H1 (cell line): ENCODE measurements at regions not wholly inside any gene's neighbourhood (a gene's known extent, or its start where the extent isn't known, plus 50 kb on each side); places are given as distances from the start of the nearest gene placed in this dataset.

Experiments
- CHD7 ChIP-seq: fragments of 300-600 bp; sonication (generic); IDR thresholded peaks from 2 replicates; pipeline ENCODE4 v1.7.1; 2012; ENCODE audit warnings: low read length, moderate library complexity, mild to moderate bottlenecking, inconsistent platforms; ENCODE audit not compliant: insufficient replicate concordance
- RAD21 ChIP-seq, 2 experiments: IDR thresholded peaks in 1 of 2; conservative IDR thresholded peaks in 1 of 2; 2 replicates each; pipeline ENCODE4 v1.6.1; 2011; ENCODE audit warnings: low read depth in 2 of 2, low read length in 2 of 2, improper control_type of control experiment in 1 of 2, inconsistent platforms in 1 of 2, mild to moderate bottlenecking in 1 of 2, moderate library complexity in 1 of 2

GRCh38 chr10:128779416-128779815, 653.2 kb upstream of the MKI67 start (continued):
- TF ChIP-seq CHD7 (no peak), RAD21 (IDR thresholded peaks at IDR 0.05 in 1 of 2, conservative IDR thresholded peaks at IDR 0.05 in 1 of 2; ENCODE audit: low read depth in 2 of 2, low read length in 2 of 2) (no peak)
